Suppressor macrophage treated with lipopolysaccharide for 1 hour (primary cell): ENCODE measurements at regions not wholly inside any gene's neighbourhood (a gene's known extent, or its start where the extent isn't known, plus 50 kb on each side); places are given as distances from the start of the nearest gene placed in this dataset.
"Not testable (repeated sequence)": the region's sequence is repeated elsewhere in the genome, so short reads cannot be mapped to it uniquely, and the experiment has no call there.

Experiments
- DNase-seq, 3 donors: peaks; one replicate each; pipeline ENCODE4 v3.0.0-alpha.2; 2020 to 2022

GRCh38 chr1:187038784-187039183 is 210.0 kb downstream of the PLA2G4A start:
- no peak for DNase-seq

- DNase-seq: no peak
Observed at GRCh38 chr1:187041104-187041503, 212.4 kb downstream of the PLA2G4A start.

GRCh38 chr1:187042538-187042937 is 213.8 kb downstream of the PLA2G4A start:
- DNase-seq: no peak

GRCh38 chr1:187043433-187043832 is 214.7 kb downstream of the PLA2G4A start:
- DNase-seq: not testable (repeated sequence)

- DNase-seq: no peak
Observed at GRCh38 chr1:187044411-187044810, 215.7 kb downstream of the PLA2G4A start.

GRCh38 chr1:187045371-187045770 is 216.6 kb downstream of the PLA2G4A start:
- no peak for DNase-seq

- DNase-seq: no peak
Observed at GRCh38 chr1:187046293-187046692, 217.5 kb downstream of the PLA2G4A start.

GRCh38 chr1:187047298-187047697 is 218.5 kb downstream of the PLA2G4A start:
- no peak for DNase-seq

- peak; percentile 28 to 46 (median 42) for DNase-seq
Observed at GRCh38 chr1:187051618-187052232, 223.0 kb downstream of the PLA2G4A start.

- no peak for DNase-seq
Observed at GRCh38 chr1:187053876-187054275, 225.1 kb downstream of the PLA2G4A start.

- DNase-seq: no peak
Observed at GRCh38 chr1:187054862-187055757, 226.4 kb downstream of the PLA2G4A start.

GRCh38 chr1:187063271-187063670 is 234.5 kb downstream of the PLA2G4A start:
- DNase-seq: no peak

GRCh38 chr1:187067160-187067559 is 238.4 kb downstream of the PLA2G4A start:
- no peak for DNase-seq

- no peak for DNase-seq
Observed at GRCh38 chr1:187070076-187070475, 241.3 kb downstream of the PLA2G4A start.

- not testable (repeated sequence) for DNase-seq
Observed at GRCh38 chr1:187072262-187073034, 243.7 kb downstream of the PLA2G4A start.

GRCh38 chr1:187073035-187073560 is 244.3 kb downstream of the PLA2G4A start:
- not testable (repeated sequence) for DNase-seq

- DNase-seq: not testable (repeated sequence)
Observed at GRCh38 chr1:187073634-187074245, 245.0 kb downstream of the PLA2G4A start.

GRCh38 chr1:187074445-187075048 is 245.8 kb downstream of the PLA2G4A start:
- no peak for DNase-seq

- DNase-seq: no peak
Observed at GRCh38 chr1:187076922-187077321, 248.2 kb downstream of the PLA2G4A start.

- no peak for DNase-seq
Observed at GRCh38 chr1:187078321-187078720, 249.6 kb downstream of the PLA2G4A start.

- no peak for DNase-seq
Observed at GRCh38 chr1:187078916-187079315, 250.2 kb downstream of the PLA2G4A start.

- DNase-seq: no peak
Observed at GRCh38 chr1:187079330-187079729, 250.6 kb downstream of the PLA2G4A start.
